ENCODE measurements at regions not wholly inside any gene's neighbourhood (a gene's known extent, or its start where the extent isn't known, plus 50 kb on each side); places are given as distances from the start of the nearest gene placed in this dataset.

GRCh38 chr16:9307446-9307845 is 216.0 kb downstream of the HAPSTR1 start:
- DNase-seq, result no peak

GRCh38 chr16:9308356-9308801 is 216.9 kb downstream of the HAPSTR1 start:
- DNase-seq, result no peak

GRCh38 chr16:9308850-9309249 is 217.4 kb downstream of the HAPSTR1 start:
- no peak for DNase-seq

- no peak for DNase-seq
Measured at GRCh38 chr16:9309844-9310243, 218.4 kb downstream of the HAPSTR1 start.

- DNase-seq, result no peak
Measured at GRCh38 chr16:9311303-9311954, 220.0 kb downstream of the HAPSTR1 start.

GRCh38 chr16:9316008-9316407 is 224.6 kb downstream of the HAPSTR1 start:
- DNase-seq, result no peak

- DNase-seq, result no peak
Measured at GRCh38 chr16:9316615-9317014, 225.2 kb downstream of the HAPSTR1 start.

- DNase-seq, result no peak
Measured at GRCh38 chr16:9318764-9319163, 227.3 kb downstream of the HAPSTR1 start.

GRCh38 chr16:9322769-9323168 is 231.3 kb downstream of the HAPSTR1 start:
- DNase-seq, result no peak

GRCh38 chr16:9323170-9323569 is 231.7 kb downstream of the HAPSTR1 start:
- DNase-seq, result no peak

GRCh38 chr16:9327253-9327652 is 235.8 kb downstream of the HAPSTR1 start:
- no peak for DNase-seq

- no peak for DNase-seq
Measured at GRCh38 chr16:9328411-9328810, 237.0 kb downstream of the HAPSTR1 start.

GRCh38 chr16:9330095-9330494 is 238.7 kb downstream of the HAPSTR1 start:
- no peak for DNase-seq

- no peak for DNase-seq
Measured at GRCh38 chr16:9331503-9331902, 240.1 kb downstream of the HAPSTR1 start.

- DNase-seq, result no peak
Measured at GRCh38 chr16:9332574-9333148, 241.2 kb downstream of the HAPSTR1 start.

GRCh38 chr16:9333469-9333868 is 242.0 kb downstream of the HAPSTR1 start:
- no peak for DNase-seq

GRCh38 chr16:9334103-9334502 is 242.7 kb downstream of the HAPSTR1 start:
- no peak for DNase-seq

GRCh38 chr16:9337308-9338032 is 246.0 kb downstream of the HAPSTR1 start:
- DNase-seq, result no peak

GRCh38 chr16:9338068-9338467 is 246.6 kb downstream of the HAPSTR1 start:
- no peak for DNase-seq

- DNase-seq, result no peak
Measured at GRCh38 chr16:9338510-9338909, 247.1 kb downstream of the HAPSTR1 start.

- DNase-seq, result no peak
Measured at GRCh38 chr16:9340526-9341256, 249.2 kb downstream of the HAPSTR1 start.

- DNase-seq, result no peak
Measured at GRCh38 chr16:9343276-9343675, 251.8 kb downstream of the HAPSTR1 start.

- DNase-seq, result no peak
Measured at GRCh38 chr16:9344508-9344907, 253.1 kb downstream of the HAPSTR1 start.

GRCh38 chr16:9345046-9345445 is 253.6 kb downstream of the HAPSTR1 start:
- DNase-seq, result no peak

Measured in NCI-H2171 treated with DMSO at 0.1 percent for 48 hours (cell line).